ENCODE measurements at regions not wholly inside any gene's neighbourhood (a gene's known extent, or its start where the extent isn't known, plus 50 kb on each side); places are given as distances from the start of the nearest gene placed in this dataset.

- TF ChIP-seq POLR2A (IDR thresholded peaks at IDR 0.05) (no peak), CTCF (IDR thresholded peaks at IDR 0.05) (no peak)
These were observed 163.2 kb upstream of the OLIG3 start for GRCh38 chr6:137657351-137657911.

All from right lobe of liver (tissue), 4 donors.